ENCODE measurements at regions not wholly inside any gene's neighbourhood (a gene's known extent, or its start where the extent isn't known, plus 50 kb on each side); places are given as distances from the start of the nearest gene placed in this dataset.

- DNase-seq (ENCODE audit: low spot score) (no peak), ATAC-seq (ENCODE audit: low FRiP score) (no peak)
- TF ChIP-seq CTCF (IDR thresholded peaks at IDR 0.05) = no peak
These were observed 49.7 kb upstream of the NOTCH1 start for GRCh38 chr9:136595245-136596153.
